CD4-positive, alpha-beta T cell treated with Interleukin-2 at 100 ng/mL for 4 hours (primary cell): ENCODE measurements at regions not wholly inside any gene's neighbourhood (a gene's known extent, or its start where the extent isn't known, plus 50 kb on each side); places are given as distances from the start of the nearest gene placed in this dataset.

Source experiments
- DNase-seq: peaks from one replicate; pipeline ENCODE4 v3.0.0-alpha.2; 2020; ENCODE audit warnings: low spot score

- DNase-seq: no peak
Observed at GRCh38 chr3:168583977-168584376, 488.3 kb upstream of the GOLIM4 start.

DNA sequence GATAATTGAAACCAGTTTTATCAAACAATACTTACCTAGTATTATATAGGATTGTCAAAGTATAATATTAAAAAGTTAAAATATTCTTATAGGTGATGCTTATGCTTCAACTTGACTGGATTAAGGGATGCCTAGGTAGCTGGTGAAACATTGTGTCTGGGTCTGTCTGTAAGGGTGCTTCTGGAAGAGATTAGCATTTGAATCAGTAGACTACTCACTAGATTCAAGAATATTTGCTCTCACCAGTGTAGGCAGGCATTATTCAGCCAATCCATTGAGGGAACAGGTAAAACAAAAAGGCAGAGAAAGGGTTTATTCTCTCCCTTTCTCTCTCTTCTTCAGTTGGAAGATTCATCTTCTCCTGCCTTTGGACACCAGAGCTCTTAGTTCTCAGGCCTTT is 486.8 kb upstream of the GOLIM4 start:
- no peak for DNase-seq

DNA sequence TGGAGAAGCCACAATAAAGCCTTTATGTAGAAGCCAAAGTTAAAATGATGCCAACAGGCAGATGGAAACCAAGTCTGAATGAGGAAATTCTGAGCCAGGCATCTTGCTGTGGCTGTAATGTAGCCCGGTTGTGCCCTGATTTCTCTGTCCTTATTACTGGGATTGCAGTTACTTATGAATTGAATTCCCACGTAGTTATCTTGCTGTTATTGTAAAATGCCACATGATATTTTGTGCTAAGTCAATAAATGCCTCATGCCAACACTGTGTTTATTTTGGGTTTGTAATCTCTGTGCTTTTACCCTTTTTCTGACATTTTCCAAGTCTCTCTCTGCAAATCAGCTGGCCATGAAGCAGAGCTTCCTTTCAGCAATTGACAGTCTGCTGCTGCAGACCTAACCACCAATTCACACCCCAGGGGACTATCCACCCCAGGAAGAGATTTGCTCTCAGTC is 486.1 kb upstream of the GOLIM4 start:
- DNase-seq: no peak

DNA sequence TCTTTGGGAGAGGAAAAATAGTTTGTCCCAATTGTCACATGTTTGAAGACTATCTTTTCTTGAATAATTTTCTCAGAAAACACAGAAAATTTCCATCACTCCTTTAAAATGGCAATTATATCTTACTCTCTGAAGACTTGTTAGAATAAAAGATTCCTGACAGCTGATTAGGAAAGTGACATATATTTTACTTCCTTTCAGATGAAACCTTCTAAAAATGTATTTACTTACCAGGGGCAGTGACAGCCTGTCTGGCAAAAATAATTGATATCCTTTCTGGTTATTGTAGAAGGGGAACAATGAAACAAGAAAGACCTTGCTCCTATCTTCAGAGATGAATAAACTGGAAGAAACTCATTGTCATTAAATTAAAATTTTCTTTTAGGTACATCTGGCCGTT is 483.3 kb upstream of the GOLIM4 start:
- DNase-seq: no peak

DNA sequence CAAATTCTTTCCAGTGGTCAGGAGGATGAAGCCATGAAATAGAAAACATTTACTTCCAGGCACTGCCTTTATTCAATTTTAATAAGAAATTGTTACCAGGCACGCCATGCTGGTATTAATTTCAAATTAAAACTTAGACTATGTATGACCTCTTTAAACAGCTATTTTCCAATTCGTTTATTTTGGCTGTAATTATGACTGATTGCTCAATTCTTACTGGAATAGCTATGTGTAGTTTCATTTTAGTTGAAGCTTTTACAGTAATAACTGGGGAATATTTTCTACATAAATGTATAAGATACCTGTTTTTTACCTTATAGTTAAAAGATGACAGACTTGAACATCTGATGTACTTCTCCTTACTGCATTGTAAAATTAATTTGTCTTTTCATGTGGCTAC is 480.0 kb upstream of the GOLIM4 start:
- no peak for DNase-seq

- no peak for DNase-seq
Observed at GRCh38 chr3:168574455-168575158, 478.9 kb upstream of the GOLIM4 start.

- no peak for DNase-seq
Observed at GRCh38 chr3:168570404-168571155, 474.9 kb upstream of the GOLIM4 start.

GRCh38 chr3:168558728-168559411 is 463.1 kb upstream of the GOLIM4 start:
- DNase-seq: no peak

- no peak for DNase-seq
Observed at GRCh38 chr3:168552251-168552650, 456.5 kb upstream of the GOLIM4 start.

GRCh38 chr3:168548719-168549118 is 453.0 kb upstream of the GOLIM4 start:
- no peak for DNase-seq

DNA sequence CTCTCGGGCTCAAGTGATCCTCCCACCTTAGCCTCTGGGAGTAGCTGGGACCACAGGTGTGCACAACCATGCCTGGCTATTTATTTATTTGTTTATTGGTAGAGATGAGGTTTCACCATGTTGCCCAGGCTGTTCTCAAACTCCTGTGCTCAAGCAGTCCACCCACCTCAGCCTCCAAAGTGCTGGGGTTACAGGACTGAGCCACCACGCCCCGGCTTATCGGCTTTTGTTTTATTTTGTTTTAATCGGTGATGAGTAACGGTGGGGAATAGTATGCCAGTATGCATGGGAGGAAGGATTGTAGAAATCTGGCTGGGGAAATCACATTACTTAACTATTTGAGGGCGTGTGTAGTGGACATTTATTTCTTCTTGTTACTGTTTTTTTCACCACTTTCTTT is 451.0 kb upstream of the GOLIM4 start:
- no peak for DNase-seq

DNA sequence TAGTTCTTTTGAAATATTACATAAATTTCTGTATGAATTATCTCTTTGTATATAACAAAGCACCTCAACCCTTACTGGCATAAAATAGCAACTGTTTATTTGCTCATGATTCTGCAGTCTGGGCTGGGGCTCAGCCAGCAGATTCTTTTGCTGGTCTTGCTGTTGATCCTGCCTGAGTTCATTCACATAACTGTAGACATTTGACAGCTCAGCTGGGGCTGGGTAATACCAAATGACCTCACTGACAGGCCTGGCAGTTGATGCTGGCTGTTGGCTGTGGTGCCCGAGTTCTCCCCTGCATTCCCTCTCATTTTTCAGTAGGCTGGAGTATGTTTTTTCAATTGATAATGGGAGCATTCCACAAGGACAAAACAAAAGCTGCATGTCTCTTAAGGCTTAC is 449.9 kb upstream of the GOLIM4 start:
- no peak for DNase-seq

- DNase-seq: no peak
Observed at GRCh38 chr3:168544097-168544957, 448.6 kb upstream of the GOLIM4 start.

DNA sequence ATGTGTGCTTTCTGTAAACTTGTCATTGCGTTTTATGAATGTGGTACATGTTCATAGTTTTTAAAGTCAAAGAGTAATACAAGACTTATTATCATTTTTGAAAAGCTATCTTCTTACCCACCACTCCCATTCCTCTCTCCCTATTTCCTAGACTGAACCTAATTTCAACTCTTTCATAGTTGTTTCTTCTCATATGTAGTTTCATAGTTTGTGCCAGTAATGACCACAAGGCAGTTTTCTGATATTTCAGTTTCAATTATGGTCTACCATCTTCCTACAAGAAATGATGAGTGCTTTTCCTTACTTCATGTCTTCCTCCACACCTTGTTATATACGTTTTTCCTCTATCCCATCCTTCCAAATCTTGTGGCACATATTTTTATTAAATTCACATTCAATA is 445.0 kb upstream of the GOLIM4 start:
- DNase-seq: no peak

DNA sequence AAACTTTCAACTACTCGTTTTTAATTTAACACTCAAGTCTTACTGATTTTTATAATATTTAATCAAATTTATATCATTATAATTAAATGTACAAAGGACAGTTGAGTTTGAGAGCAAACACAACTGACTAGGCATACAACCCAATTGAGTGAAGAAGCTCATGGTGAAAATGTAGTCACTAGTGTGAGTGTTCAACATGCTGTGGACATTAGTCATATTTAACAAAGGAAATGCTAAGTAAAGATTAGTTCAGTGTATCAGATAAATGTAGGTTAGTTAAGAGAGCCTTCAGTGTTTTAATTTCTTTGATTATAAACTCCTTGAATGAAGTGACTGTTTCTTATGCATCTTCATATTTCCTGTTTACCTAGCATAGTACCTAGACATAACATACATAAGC is 444.2 kb upstream of the GOLIM4 start:
- no peak for DNase-seq

DNA sequence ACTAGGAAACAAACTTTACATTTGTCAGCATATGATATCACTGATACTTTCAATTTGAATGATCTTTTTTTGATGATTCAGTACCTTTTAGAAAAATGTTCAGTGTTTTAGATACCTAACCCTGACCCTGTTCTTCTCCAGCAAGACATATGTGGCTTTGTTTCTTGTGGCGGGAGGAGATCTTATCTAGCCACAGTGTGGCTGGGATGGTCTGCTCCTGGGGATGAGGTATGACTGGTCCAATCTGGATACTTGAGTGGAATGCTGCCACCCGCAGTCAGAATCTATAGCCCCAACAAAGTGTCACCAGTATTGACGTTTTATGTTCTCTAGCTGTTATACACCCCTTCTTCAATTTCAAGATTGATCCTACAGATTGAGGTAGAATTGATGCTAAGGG is 439.0 kb upstream of the GOLIM4 start:
- DNase-seq: no peak

GRCh38 chr3:168533600-168533999 is 437.9 kb upstream of the GOLIM4 start:
- no peak for DNase-seq

GRCh38 chr3:168532135-168532534 is 436.4 kb upstream of the GOLIM4 start:
- DNase-seq: no peak

- no peak for DNase-seq
Observed at GRCh38 chr3:168531116-168531515, 435.4 kb upstream of the GOLIM4 start.

- no peak for DNase-seq
Observed at GRCh38 chr3:168524129-168524528, 428.4 kb upstream of the GOLIM4 start.

DNA sequence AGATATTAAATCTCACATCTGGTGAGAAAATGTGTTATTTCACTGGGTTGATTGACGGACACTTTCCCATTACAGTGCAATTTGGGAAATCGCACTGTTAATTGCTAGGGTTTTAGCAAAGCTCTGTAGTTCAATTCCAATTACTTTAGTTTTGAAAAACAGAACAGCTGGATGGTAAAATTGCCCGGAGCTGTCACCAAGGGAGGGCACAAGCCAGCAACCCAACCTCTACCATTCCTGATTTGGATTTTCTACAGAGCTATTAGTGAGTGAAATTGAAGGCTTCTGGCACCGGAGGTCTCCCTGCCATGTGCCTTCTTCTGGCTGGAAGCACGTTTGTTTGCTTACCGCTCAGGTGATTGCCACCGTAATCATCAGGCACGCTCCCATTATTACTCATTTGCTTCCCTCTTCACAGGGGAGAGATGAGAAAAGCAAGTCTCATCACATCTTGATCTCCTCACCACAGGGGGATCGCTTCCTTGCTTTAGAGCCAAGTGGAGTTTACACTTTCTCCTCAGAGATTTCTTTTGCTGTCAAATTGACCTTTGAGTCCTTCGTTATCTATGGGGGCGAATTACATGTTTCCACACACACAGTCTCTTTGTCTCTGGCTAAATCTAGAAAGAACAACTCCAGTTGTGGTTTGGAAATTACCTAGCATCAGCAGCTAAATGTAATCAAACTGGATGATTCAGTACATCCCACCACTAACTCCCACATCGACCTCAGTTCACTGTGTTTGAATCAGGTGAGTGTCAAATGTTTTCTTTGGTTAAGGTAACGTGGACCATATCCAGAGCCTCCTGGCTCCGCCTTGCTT is 421.7 kb upstream of the GOLIM4 start:
- DNase-seq: no peak
